ENCODE measurements at regions not wholly inside any gene's neighbourhood (a gene's known extent, or its start where the extent isn't known, plus 50 kb on each side); places are given as distances from the start of the nearest gene placed in this dataset.

DNA sequence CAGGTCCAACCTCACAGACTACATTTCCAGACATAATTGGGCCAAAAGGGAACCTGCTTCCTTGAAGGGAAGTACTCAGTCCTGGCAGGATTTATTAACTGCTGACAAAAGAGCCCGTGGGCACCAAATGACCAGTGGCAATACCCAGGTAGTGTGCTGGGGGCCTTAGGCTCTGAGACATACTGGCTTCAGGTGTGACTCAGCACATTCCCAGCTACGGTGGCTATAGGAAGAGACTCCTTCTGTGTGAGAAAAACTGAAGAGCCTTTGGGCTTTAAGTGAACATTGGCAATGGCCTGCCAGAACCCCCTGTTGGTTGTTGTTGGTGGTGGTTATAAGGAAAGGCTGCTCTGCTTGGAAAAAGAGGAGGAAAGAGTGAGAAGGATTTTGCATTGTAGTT, 401.8 kb downstream of the KCNJ3 start:
- DNase-seq (no peak), ATAC-seq (ENCODE audit: low read depth) (no peak)
- Histone ChIP-seq H3K27me3 (replicated peaks in 1 of 4; ENCODE audit: control extremely low read depth in 1 of 4, control insufficient read depth in 3 of 4, insufficient read depth in 4 of 4, low read length in 3 of 4) (no peaks in the 10 kb centered on the region), H3K36me3 (replicated peaks in 1 of 2; ENCODE audit: control extremely low read depth in 1 of 2, control insufficient read depth in 1 of 2, extremely low read depth in 1 of 2, insufficient read depth in 2 of 2, low read length in 1 of 2) (no peaks in the 10 kb centered on the region), H3K4me2 (replicated peaks; ENCODE audit: low read depth, low read length, poor library complexity, severe bottlenecking) (no peak overlapping the region), H3K4me1 (ENCODE audit: control insufficient read depth in 2 of 2, insufficient read depth in 2 of 2, low read length in 2 of 2) (no peaks in the 10 kb centered on the region), H3K4me3 (ENCODE audit: control extremely low read depth in 1 of 5, extremely low read depth in 1 of 5, insufficient read depth in 1 of 5, low read depth in 2 of 5, low read length in 4 of 5) (no peak overlapping the region), H3K9ac (ENCODE audit: low read length) (no peak overlapping the region), H4K20me1 (ENCODE audit: control insufficient read depth, insufficient read depth, low read length, poor library complexity, severe bottlenecking) (no peaks in the 10 kb centered on the region), H3K9me3 (ENCODE audit: control extremely low read depth in 1 of 3, control insufficient read depth in 2 of 3, insufficient read depth in 1 of 3, low read length in 2 of 3) (peaks cover 0 to 9% (median 5%) of the 10 kb centered on the region in 3 donors), H3K27ac (ENCODE audit: low read length in 2 of 2) (no peak overlapping the region), H2AFZ (ENCODE audit: insufficient read depth, low read depth, low read length, poor library complexity, severe bottlenecking) (no peak overlapping the region), H3K79me2 (ENCODE audit: control insufficient read depth, insufficient read depth, low read length) (no peaks in the 10 kb centered on the region)
- Mint-ChIP-seq H3K27ac (no peak overlapping the region), H3K27me3 (no peaks in the 10 kb centered on the region), H3K4me3 (no peak overlapping the region), H3K9me3 (ENCODE audit: insufficient read depth) (peaks cover 6% of the 10 kb centered on the region), H3K4me1 (no peaks in the 10 kb centered on the region)
- TF ChIP-seq, protein P1, sequence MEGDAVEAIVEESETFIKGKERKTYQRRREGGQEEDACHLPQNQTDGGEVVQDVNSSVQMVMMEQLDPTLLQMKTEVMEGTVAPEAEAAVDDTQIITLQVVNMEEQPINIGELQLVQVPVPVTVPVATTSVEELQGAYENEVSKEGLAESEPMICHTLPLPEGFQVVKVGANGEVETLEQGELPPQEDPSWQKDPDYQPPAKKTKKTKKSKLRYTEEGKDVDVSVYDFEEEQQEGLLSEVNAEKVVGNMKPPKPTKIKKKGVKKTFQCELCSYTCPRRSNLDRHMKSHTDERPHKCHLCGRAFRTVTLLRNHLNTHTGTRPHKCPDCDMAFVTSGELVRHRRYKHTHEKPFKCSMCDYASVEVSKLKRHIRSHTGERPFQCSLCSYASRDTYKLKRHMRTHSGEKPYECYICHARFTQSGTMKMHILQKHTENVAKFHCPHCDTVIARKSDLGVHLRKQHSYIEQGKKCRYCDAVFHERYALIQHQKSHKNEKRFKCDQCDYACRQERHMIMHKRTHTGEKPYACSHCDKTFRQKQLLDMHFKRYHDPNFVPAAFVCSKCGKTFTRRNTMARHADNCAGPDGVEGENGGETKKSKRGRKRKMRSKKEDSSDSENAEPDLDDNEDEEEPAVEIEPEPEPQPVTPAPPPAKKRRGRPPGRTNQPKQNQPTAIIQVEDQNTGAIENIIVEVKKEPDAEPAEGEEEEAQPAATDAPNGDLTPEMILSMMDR (IDR thresholded peaks at IDR 0.05) = no peak
- TF ChIP-seq EZH2 (IDR thresholded peaks at IDR 0.05; ENCODE audit: borderline replicate concordance, insufficient read depth, low read depth, low read length, poor library complexity, severe bottlenecking) = no peak
- ChIA-PET POLR2A (no interaction called here), CTCF (no interaction called here)
- intact Hi-C loops (cut with micrococcal nuclease) = no loop called here
- 48% methylated on average over 2 of the region's 2 CpGs for WGBS (ENCODE audit: insufficient coverage)

DNA sequence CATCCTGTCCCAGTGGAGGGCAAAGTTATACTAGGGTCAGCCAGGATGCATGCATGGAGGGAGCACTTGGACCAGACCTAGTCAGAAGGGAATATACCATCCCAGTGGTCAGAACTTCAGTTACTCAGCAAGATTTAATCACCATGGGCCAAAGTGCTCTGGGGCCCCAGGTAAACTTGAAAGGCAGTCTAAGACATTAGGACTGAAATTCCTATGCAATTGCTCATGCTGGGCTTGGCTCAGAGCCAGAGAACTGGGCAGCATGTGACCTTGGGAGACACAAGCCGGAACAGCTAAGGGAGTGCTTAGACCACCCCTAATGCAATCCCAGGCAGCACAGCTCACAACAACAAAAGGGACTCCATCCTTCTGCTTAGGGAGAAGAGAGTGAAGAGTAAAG, 401.3 kb downstream of the KCNJ3 start:
- Histone ChIP-seq H3K79me2 (ENCODE audit: control insufficient read depth, insufficient read depth, low read length) (no peaks in the 10 kb centered on the region), H3K27ac (ENCODE audit: low read length in 2 of 2) (no peak overlapping the region), H3K36me3 (replicated peaks in 1 of 2; ENCODE audit: control extremely low read depth in 1 of 2, control insufficient read depth in 1 of 2, extremely low read depth in 1 of 2, insufficient read depth in 2 of 2, low read length in 1 of 2) (no peaks in the 10 kb centered on the region), H3K9ac (ENCODE audit: low read length) (no peak overlapping the region), H3K4me3 (ENCODE audit: control extremely low read depth in 1 of 5, extremely low read depth in 1 of 5, insufficient read depth in 1 of 5, low read depth in 2 of 5, low read length in 4 of 5) (no peak overlapping the region), H2AFZ (ENCODE audit: insufficient read depth, low read depth, low read length, poor library complexity, severe bottlenecking) (no peak overlapping the region), H4K20me1 (ENCODE audit: control insufficient read depth, insufficient read depth, low read length, poor library complexity, severe bottlenecking) (no peaks in the 10 kb centered on the region), H3K4me1 (ENCODE audit: control insufficient read depth in 2 of 2, insufficient read depth in 2 of 2, low read length in 2 of 2) (no peaks in the 10 kb centered on the region), H3K27me3 (replicated peaks in 1 of 4; ENCODE audit: control extremely low read depth in 1 of 4, control insufficient read depth in 3 of 4, insufficient read depth in 4 of 4, low read length in 3 of 4) (no peaks in the 10 kb centered on the region), H3K4me2 (replicated peaks; ENCODE audit: low read depth, low read length, poor library complexity, severe bottlenecking) (no peak overlapping the region), H3K9me3 (ENCODE audit: control extremely low read depth in 1 of 3, control insufficient read depth in 2 of 3, insufficient read depth in 1 of 3, low read length in 2 of 3) (peaks cover 0 to 9% (median 5%) of the 10 kb centered on the region in 3 donors)
- POLR2A ChIA-PET = no interaction called here
- Mint-ChIP-seq H3K27me3 (no peaks in the 10 kb centered on the region), H3K9me3 (ENCODE audit: insufficient read depth) (peaks cover 6% of the 10 kb centered on the region), H3K4me3 (no peak overlapping the region), H3K4me1 (no peaks in the 10 kb centered on the region), H3K27ac (no peak overlapping the region)
- 100% methylated on average over 1 of the region's 1 CpG for WGBS (ENCODE audit: insufficient coverage)
- CTCF ChIA-PET = no interaction called here
- intact Hi-C loops (cut with micrococcal nuclease) = no loop called here
- ATAC-seq (ENCODE audit: low read depth) (no peak), DNase-seq (no peak)
- no peak for TF ChIP-seq EZH2 (IDR thresholded peaks at IDR 0.05; ENCODE audit: borderline replicate concordance, insufficient read depth, low read depth, low read length, poor library complexity, severe bottlenecking)
- TF ChIP-seq, protein P1 (IDR thresholded peaks at IDR 0.05) = no peak

Measured in B cell (primary cell).